ENCODE measurements at regions not wholly inside any gene's neighbourhood (a gene's known extent, or its start where the extent isn't known, plus 50 kb on each side); places are given as distances from the start of the nearest gene placed in this dataset.

DNA sequence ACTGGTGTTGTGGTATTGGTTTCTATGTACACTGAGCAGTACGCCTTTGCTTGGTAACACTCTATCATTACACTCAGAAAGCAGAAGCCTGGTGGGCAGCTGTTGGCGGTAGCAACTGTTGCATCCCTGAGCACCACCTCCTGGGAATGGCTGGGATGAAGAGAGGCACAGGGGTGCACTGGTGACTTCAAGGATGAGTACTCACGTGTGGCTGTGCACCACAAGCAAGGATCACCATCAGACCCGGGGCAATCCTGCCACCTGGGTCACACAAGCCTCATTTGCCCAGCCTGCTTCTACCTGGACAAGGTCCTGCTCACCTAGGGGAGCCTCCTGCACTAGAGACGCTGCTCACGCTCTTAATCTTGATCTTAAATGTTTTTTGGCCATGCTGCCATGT is 336.4 kb downstream of the SI start:
- H3K4me1 ChIP-seq (ENCODE audit: control insufficient read depth, low read length): no peaks in the 10 kb centered on the region
- H3F3A ChIP-seq (ENCODE audit: control insufficient read depth, insufficient read depth): no peaks in the 10 kb centered on the region
- no peak overlapping the region for H3K4me2 ChIP-seq (ENCODE audit: low read length)
- H3K79me2 ChIP-seq (ENCODE audit: control insufficient read depth, low read length): no peaks in the 10 kb centered on the region
- H3K27me3 ChIP-seq (ENCODE audit: control insufficient read depth, low read length): no peaks in the 10 kb centered on the region
- H3K36me3 ChIP-seq (ENCODE audit: control insufficient read depth, low read length): no peaks in the 10 kb centered on the region
- no peaks in the 10 kb centered on the region for H4K20me1 ChIP-seq (ENCODE audit: control insufficient read depth, insufficient read depth, low read depth, low read length)
- no peaks in the 10 kb centered on the region for H3K9me2 ChIP-seq (replicated peaks; ENCODE audit: control insufficient read depth, low read length)
- H3K27ac ChIP-seq (ENCODE audit: low read depth, low read length): no peak overlapping the region
- no peak for TF ChIP-seq CTCF (IDR thresholded peaks at IDR 0.05; ENCODE audit: low read depth, low read length, poor library complexity, severe bottlenecking)
- TF ChIP-seq EZH2phosphoT487 (IDR thresholded peaks at IDR 0.05; ENCODE audit: borderline replicate concordance, low read length): no peak
- no peaks in the 10 kb centered on the region for H3K9me3 ChIP-seq (ENCODE audit: control insufficient read depth, insufficient read depth, low read length)
- H3K4me3 ChIP-seq (ENCODE audit: low read length): no peak overlapping the region

DNA sequence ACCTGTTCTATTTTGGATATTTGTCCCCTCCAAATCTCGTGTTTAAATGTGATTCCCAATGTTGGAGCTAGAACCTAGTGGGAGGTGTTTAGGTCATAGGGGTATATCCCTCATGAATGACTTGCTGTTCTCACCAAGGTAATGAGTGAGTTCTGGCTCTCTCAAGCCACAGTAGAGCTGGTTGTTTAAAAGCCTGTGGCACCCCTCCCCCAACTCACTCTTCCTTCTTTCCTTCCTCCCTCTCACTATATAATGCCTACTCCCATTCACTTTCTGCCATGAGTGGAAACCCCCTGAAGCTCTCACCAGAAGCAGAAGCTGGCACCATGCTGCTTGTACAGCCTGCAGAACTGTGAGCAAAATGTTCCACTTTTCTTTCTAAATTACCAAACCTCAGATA is 341.1 kb downstream of the SI start:
- Histone ChIP-seq H3K9me3 (ENCODE audit: control insufficient read depth, insufficient read depth, low read length) (no peaks in the 10 kb centered on the region), H3K4me1 (ENCODE audit: control insufficient read depth, low read length) (no peaks in the 10 kb centered on the region), H3K27me3 (ENCODE audit: control insufficient read depth, low read length) (no peaks in the 10 kb centered on the region), H3K36me3 (ENCODE audit: control insufficient read depth, low read length) (no peaks in the 10 kb centered on the region), H3K27ac (ENCODE audit: low read depth, low read length) (no peak overlapping the region), H3K4me3 (ENCODE audit: low read length) (no peak overlapping the region), H3K79me2 (ENCODE audit: control insufficient read depth, low read length) (no peaks in the 10 kb centered on the region), H3F3A (ENCODE audit: control insufficient read depth, insufficient read depth) (no peaks in the 10 kb centered on the region), H4K20me1 (ENCODE audit: control insufficient read depth, insufficient read depth, low read depth, low read length) (no peaks in the 10 kb centered on the region), H3K9me2 (replicated peaks; ENCODE audit: control insufficient read depth, low read length) (no peaks in the 10 kb centered on the region), H3K4me2 (ENCODE audit: low read length) (no peak overlapping the region)
- no peak for TF ChIP-seq CTCF (IDR thresholded peaks at IDR 0.05; ENCODE audit: low read depth, low read length, poor library complexity, severe bottlenecking)
- no peak for TF ChIP-seq EZH2phosphoT487 (IDR thresholded peaks at IDR 0.05; ENCODE audit: borderline replicate concordance, low read length)

GRCh38 chr3:164732166-164732565 is 346.1 kb downstream of the SI start:
- Histone ChIP-seq H3K9me2 (replicated peaks; ENCODE audit: control insufficient read depth, low read length) (no peaks in the 10 kb centered on the region), H3F3A (ENCODE audit: control insufficient read depth, insufficient read depth) (no peaks in the 10 kb centered on the region), H3K4me2 (ENCODE audit: low read length) (no peak overlapping the region), H3K4me1 (ENCODE audit: control insufficient read depth, low read length) (no peaks in the 10 kb centered on the region), H3K36me3 (ENCODE audit: control insufficient read depth, low read length) (no peaks in the 10 kb centered on the region), H3K27ac (ENCODE audit: low read depth, low read length) (no peak overlapping the region), H3K9me3 (ENCODE audit: control insufficient read depth, insufficient read depth, low read length) (no peaks in the 10 kb centered on the region), H3K27me3 (ENCODE audit: control insufficient read depth, low read length) (no peaks in the 10 kb centered on the region), H3K79me2 (ENCODE audit: control insufficient read depth, low read length) (no peaks in the 10 kb centered on the region), H3K4me3 (ENCODE audit: low read length) (no peak overlapping the region), H4K20me1 (ENCODE audit: control insufficient read depth, insufficient read depth, low read depth, low read length) (no peaks in the 10 kb centered on the region)
- TF ChIP-seq CTCF (IDR thresholded peaks at IDR 0.05; ENCODE audit: low read depth, low read length, poor library complexity, severe bottlenecking): no peak
- no peak for TF ChIP-seq EZH2phosphoT487 (IDR thresholded peaks at IDR 0.05; ENCODE audit: borderline replicate concordance, low read length)

Measured in DOHH2 (cell line).